ENCODE measurements at regions not wholly inside any gene's neighbourhood (a gene's known extent, or its start where the extent isn't known, plus 50 kb on each side); places are given as distances from the start of the nearest gene placed in this dataset.
A peak's percentile ranks its signal among the peaks of the same experiment; 100 is the strongest.

- Histone ChIP-seq H3K4me3 (ENCODE audit: low read length) (no peak overlapping the region), H3K27ac (ENCODE audit: low read length) (no peak overlapping the region), H3K27me3 (ENCODE audit: control insufficient read depth, insufficient read depth, low read length) (no peaks in the 10 kb centered on the region), H3K4me1 (ENCODE audit: control insufficient read depth, insufficient read depth, low read length) (peaks cover 36% of the 10 kb centered on the region), H3K9me3 (ENCODE audit: control insufficient read depth, insufficient read depth, low read length) (no peaks in the 10 kb centered on the region), H3K36me3 (ENCODE audit: control insufficient read depth, insufficient read depth, low read length) (no peaks in the 10 kb centered on the region)
- no peak for TF ChIP-seq CTCF (IDR thresholded peaks at IDR 0.05)
- Mint-ChIP-seq H3K27ac (peak overlapping the region in 1 of 2 donors; percentile 35), H3K27me3 (ENCODE audit: low read depth in 2 of 2) (no peaks in the 10 kb centered on the region), H3K4me3 (no peak overlapping the region), H3K36me3 (no peaks in the 10 kb centered on the region), H3K9me3 (no peaks in the 10 kb centered on the region), H3K4me1 (peaks cover 45 to 48% of the 10 kb centered on the region in 2 donors)
- intact Hi-C loops (cut with micrococcal nuclease) = no loop called here
- 17% methylated on average over 1 of the region's 1 CpG for WGBS (ENCODE audit: insufficient coverage)
- DNase-seq (no peak), ATAC-seq (no peak)
These were observed 55.9 kb downstream of the BHLHE40 start for GRCh38 chr3:5035113-5035512.

- Histone ChIP-seq H3K27ac (ENCODE audit: low read length) (no peak overlapping the region), H3K4me3 (ENCODE audit: low read length) (no peak overlapping the region), H3K9me3 (ENCODE audit: control insufficient read depth, insufficient read depth, low read length) (no peaks in the 10 kb centered on the region), H3K4me1 (ENCODE audit: control insufficient read depth, insufficient read depth, low read length) (peaks cover 36% of the 10 kb centered on the region), H3K36me3 (ENCODE audit: control insufficient read depth, insufficient read depth, low read length) (no peaks in the 10 kb centered on the region), H3K27me3 (ENCODE audit: control insufficient read depth, insufficient read depth, low read length) (no peaks in the 10 kb centered on the region)
- Mint-ChIP-seq H3K27me3 (ENCODE audit: low read depth in 2 of 2) (no peaks in the 10 kb centered on the region), H3K4me3 (no peak overlapping the region), H3K27ac (peak overlapping the region in 1 of 2 donors; percentile 91), H3K36me3 (no peaks in the 10 kb centered on the region), H3K9me3 (no peaks in the 10 kb centered on the region), H3K4me1 (peaks cover 45 to 50% of the 10 kb centered on the region in 2 donors)
- intact Hi-C loops (cut with micrococcal nuclease) = no loop called here
- DNase-seq (no peak), ATAC-seq (no peak)
- TF ChIP-seq CTCF (IDR thresholded peaks at IDR 0.05) = no peak
- WGBS (ENCODE audit: insufficient coverage) = 91% methylated on average over 11 of the region's 13 CpGs
These were observed 56.6 kb downstream of the BHLHE40 start for GRCh38 chr3:5035692-5036391.

GRCh38 chr3:5036392-5036766 is 57.1 kb downstream of the BHLHE40 start:
- no peaks in the 10 kb centered on the region for H3K27me3 ChIP-seq (ENCODE audit: control insufficient read depth, insufficient read depth, low read length)
- peaks cover 36% of the 10 kb centered on the region for H3K4me1 ChIP-seq (ENCODE audit: control insufficient read depth, insufficient read depth, low read length)
- H3K36me3 ChIP-seq (ENCODE audit: control insufficient read depth, insufficient read depth, low read length) = no peaks in the 10 kb centered on the region
- no peaks in the 10 kb centered on the region for H3K9me3 ChIP-seq (ENCODE audit: control insufficient read depth, insufficient read depth, low read length)
- 91% methylated on average over 2 of the region's 2 CpGs for WGBS (ENCODE audit: insufficient coverage)
- Mint-ChIP-seq H3K27me3 (ENCODE audit: low read depth in 2 of 2) (no peaks in the 10 kb centered on the region), H3K4me1 (peaks cover 45 to 50% of the 10 kb centered on the region in 2 donors), H3K36me3 (no peaks in the 10 kb centered on the region), H3K9me3 (no peaks in the 10 kb centered on the region), H3K4me3 (peak overlapping the region; percentile 59), H3K27ac (peak overlapping the region; percentile 90 to 91)
- intact Hi-C loops (cut with micrococcal nuclease) = no loop called here
- no peak for ATAC-seq
- no peak overlapping the region for H3K27ac ChIP-seq (ENCODE audit: low read length)
- no peak for DNase-seq
- TF ChIP-seq CTCF (IDR thresholded peaks at IDR 0.05) = no peak
- no peak overlapping the region for H3K4me3 ChIP-seq (ENCODE audit: low read length)

- intact Hi-C loops (cut with micrococcal nuclease) = no loop called here
- H3K4me3 Mint-ChIP-seq = peak overlapping the region; percentile 59
- peak overlapping the region; percentile 90 to 91 for H3K27ac Mint-ChIP-seq
These were observed 57.6 kb downstream of the BHLHE40 start for GRCh38 chr3:5036858-5037257.

More at GRCh38 chr3:5036858-5037257, 57.6 kb downstream of the BHLHE40 start:
- ATAC-seq = peak in 1 of 3 donors; percentile 33
- 73% methylated on average over 5 of the region's 5 CpGs for WGBS (ENCODE audit: insufficient coverage)
- no peak overlapping the region for H3K4me3 ChIP-seq (ENCODE audit: low read length)
- H3K4me1 Mint-ChIP-seq = peaks cover 45 to 50% of the 10 kb centered on the region in 2 donors
- no peak overlapping the region for H3K27ac ChIP-seq (ENCODE audit: low read length)
- no peaks in the 10 kb centered on the region for H3K36me3 ChIP-seq (ENCODE audit: control insufficient read depth, insufficient read depth, low read length)
- H3K27me3 ChIP-seq (ENCODE audit: control insufficient read depth, insufficient read depth, low read length) = no peaks in the 10 kb centered on the region
- H3K4me1 ChIP-seq (ENCODE audit: control insufficient read depth, insufficient read depth, low read length) = peaks cover 36% of the 10 kb centered on the region
- no peak for TF ChIP-seq CTCF (IDR thresholded peaks at IDR 0.05)
- no peak for DNase-seq
- no peaks in the 10 kb centered on the region for H3K27me3 Mint-ChIP-seq (ENCODE audit: low read depth in 2 of 2)
- no peaks in the 10 kb centered on the region for H3K9me3 Mint-ChIP-seq
- H3K9me3 ChIP-seq (ENCODE audit: control insufficient read depth, insufficient read depth, low read length) = no peaks in the 10 kb centered on the region
- no peaks in the 10 kb centered on the region for H3K36me3 Mint-ChIP-seq

Measured in natural killer cell (primary cell).